ENCODE measurements at regions not wholly inside any gene's neighbourhood (a gene's known extent, or its start where the extent isn't known, plus 50 kb on each side); places are given as distances from the start of the nearest gene placed in this dataset.
A peak's percentile ranks its signal among the peaks of the same experiment; 100 is the strongest.

GRCh38 chr3:74978684-74979083, 364.2 kb upstream of the CNTN3 start:
- DNase-seq: no peak

DNA sequence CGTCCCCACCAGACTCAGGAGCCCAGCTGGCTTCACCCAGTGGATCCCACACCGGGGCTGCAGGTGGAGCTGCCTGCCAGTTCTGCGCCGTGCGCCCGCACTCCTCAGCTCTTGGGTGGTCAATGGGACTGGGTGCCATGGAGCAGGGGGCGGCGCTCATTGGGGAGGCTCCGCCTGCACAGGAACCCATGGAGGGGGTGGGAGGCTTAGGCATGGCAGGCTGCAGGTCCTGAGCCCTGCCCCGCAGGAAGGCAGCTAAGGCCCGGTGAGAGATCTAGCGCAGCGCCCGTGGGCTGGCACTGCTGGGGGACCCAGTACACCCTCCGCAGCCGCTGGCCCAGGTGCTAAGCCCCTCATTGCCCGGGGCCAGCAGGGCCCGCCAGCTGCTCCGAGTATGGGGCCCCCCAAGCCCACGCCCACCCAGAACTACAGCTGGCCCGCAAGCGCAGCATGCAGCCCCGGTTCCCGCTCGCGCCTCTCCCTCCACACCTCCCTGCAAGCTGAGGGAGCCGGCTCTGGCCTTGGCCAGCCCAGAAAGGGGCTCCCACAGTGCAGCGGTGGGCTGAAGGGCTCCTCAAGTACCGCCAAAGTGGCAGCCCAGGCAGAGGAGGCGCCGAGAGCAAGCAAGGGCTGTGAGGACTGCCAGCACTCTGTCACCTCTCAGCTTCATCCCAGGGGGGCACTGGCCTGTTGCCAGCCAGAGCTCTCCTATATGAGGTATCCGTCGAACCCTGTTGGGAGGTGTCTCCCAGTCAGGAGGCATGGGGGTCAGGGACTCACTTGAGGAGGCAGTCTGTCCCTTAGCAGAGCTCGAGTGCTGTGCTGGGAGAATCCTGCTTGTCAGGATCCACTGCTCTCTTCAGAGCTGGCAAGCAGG, 370.8 kb upstream of the CNTN3 start:
- DNase-seq: peak; percentile 8

- no peak for DNase-seq
Measured at GRCh38 chr3:74988095-74988494, 373.6 kb upstream of the CNTN3 start.

- DNase-seq: no peak
Measured at GRCh38 chr3:74992898-74993297, 378.4 kb upstream of the CNTN3 start.

DNA sequence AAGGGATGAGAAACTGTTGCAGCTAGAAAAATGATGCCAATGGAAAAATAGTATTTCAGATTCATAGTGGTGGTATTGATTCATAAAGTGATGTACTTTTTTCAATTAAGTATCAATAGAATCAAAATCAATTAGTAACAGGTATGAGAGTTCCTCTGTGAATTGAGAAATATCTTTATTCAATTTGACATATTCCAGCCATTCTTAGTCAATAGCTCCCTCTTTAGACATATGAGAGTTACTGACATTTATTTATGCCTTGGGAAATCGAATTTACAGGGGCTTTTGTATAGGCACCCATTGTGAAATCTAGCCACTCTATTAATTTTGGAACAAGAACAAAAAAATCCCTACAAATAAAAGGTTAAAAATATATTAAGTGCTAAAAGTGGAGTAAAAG, 386.9 kb upstream of the CNTN3 start:
- peak; percentile 8 for DNase-seq

- no peak for DNase-seq
Measured at GRCh38 chr3:75012791-75013331, 398.4 kb upstream of the CNTN3 start.

GRCh38 chr3:75014008-75014407, 399.5 kb upstream of the CNTN3 start:
- no peak for DNase-seq

- DNase-seq: no peak
Measured at GRCh38 chr3:75015280-75015679, 400.8 kb upstream of the CNTN3 start.

GRCh38 chr3:75035146-75035545, 420.7 kb upstream of the CNTN3 start:
- no peak for DNase-seq

DNA sequence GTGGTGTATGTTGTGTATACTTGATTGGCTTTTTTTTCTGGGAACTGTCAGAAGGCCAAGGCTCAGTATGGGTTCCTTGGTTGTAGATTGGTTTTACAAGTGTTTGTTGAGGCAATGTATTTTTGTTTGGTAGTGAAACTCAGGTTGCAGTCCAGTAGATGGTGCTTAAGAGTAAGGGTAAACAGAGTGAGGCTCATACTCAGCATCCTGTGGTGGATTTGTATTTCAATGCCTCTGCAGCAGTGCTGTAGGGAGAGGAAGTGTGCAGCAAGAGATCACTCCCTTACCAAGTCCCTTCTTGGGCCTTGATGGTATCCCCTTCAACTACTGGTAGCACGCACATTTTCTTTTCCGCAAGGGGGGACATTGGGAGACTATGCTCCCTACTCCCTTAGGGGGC, 428.5 kb upstream of the CNTN3 start:
- DNase-seq: no peak

GRCh38 chr3:75048650-75049049, 434.2 kb upstream of the CNTN3 start:
- DNase-seq: no peak

GRCh38 chr3:75049533-75049932, 435.1 kb upstream of the CNTN3 start:
- DNase-seq: no peak

DNA sequence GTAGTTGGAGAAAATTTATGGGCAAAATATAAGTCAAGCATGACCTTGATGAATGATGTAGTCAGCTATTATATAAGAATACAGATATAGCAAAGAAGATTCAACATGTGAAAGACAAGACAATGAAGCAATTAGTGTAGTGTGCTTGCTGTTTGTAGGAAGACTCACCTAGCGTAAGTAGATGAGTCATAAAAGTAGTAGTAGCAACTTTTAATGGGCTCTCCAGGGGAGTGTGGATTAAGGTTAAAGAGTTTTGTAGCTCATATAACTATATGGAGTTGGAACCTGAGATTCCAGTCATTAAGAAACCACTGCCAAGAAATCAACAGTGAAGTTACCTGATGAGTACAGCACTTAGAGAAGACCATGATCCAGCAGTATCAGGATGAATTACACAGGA, 444.7 kb upstream of the CNTN3 start:
- DNase-seq: no peak

- no peak for DNase-seq
Measured at GRCh38 chr3:75061806-75062205, 447.3 kb upstream of the CNTN3 start.

DNA sequence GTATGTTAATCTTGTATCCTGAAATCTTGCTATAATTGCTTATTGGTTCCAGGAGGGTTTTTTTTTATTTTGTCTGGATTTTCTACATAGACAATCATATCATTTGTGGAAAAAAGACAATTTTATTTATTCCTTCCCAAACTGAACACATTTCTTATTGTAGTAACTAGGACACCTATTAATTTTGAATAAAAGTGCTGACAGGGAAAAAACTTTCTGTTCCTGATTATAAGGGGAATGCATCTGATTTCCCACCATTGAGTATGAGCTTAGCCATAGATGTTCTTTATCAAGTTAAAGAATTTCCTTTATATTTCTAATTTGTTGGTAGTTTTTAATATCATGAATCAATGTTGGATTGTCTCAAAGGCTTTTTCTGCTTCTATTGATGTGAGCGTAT, 460.7 kb upstream of the CNTN3 start:
- no peak for DNase-seq

- DNase-seq: no peak
Measured at GRCh38 chr3:75076481-75076880, 462.0 kb upstream of the CNTN3 start.

DNA sequence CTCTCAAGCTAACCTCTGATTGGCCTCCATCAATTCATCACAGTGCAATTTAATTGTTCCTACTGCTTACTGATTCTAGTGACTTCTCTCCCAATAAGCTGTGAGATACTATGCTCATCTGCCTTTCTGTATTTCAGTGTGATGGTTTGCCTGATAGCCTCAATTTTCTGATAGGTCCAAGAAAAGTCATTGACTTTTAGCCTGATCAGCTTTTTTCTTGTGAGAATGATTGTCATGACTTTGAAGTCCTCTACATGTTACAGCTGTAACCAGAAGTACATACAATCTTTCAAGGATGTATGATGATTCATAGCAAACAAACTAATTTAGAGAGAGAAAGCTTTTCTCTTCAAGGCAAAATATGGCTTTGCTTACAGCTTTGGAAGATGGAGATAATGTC, 463.8 kb upstream of the CNTN3 start:
- DNase-seq: no peak

DNA sequence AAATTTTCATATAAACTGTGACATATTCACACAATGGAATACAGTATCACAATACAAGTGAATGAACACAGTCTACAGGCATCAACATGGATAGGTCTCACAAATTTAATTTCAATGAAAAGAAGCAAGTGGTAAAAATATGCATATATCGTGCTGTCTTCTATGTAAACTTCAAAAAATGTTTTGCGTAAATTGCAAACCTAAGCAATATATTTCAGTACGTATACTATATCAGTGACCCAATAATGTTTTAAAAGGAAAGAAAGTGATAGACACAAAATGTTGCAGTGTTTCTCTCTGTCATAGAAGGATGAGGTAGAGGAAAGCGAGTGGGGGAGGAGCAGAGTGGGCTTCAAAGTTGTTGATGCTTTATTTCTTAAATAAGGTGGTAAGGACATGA, 468.4 kb upstream of the CNTN3 start:
- no peak for DNase-seq

- DNase-seq: no peak
Measured at GRCh38 chr3:75089841-75090240, 475.4 kb upstream of the CNTN3 start.

- DNase-seq: no peak
Measured at GRCh38 chr3:75101329-75102147, 487.1 kb upstream of the CNTN3 start.

GRCh38 chr3:75110741-75111140, 496.3 kb upstream of the CNTN3 start:
- no peak for DNase-seq

DNA sequence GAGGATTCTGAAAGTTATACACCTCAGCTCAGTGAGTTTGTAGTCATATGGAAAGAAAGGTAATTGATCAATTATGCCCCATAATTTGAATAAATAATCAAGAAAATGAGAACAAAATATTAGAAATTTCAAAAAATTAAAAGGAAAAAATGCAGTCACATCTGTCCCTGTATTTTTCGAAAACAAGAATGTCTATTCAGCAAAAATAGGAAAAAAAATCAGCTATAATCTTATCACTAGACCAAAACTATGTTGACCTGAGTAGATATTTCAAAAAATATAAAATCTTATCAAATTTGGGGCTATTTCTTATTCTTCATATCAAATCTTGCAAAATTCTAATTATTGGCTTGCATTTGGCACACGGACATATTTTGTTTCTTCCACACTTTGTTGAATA, 501.2 kb upstream of the CNTN3 start:
- no peak for DNase-seq

GRCh38 chr3:75118779-75119178, 504.3 kb upstream of the CNTN3 start:
- DNase-seq: no peak

- DNase-seq: no peak
Measured at GRCh38 chr3:75126556-75126955, 512.1 kb upstream of the CNTN3 start.
